ENCODE measurements at regions not wholly inside any gene's neighbourhood (a gene's known extent, or its start where the extent isn't known, plus 50 kb on each side); places are given as distances from the start of the nearest gene placed in this dataset.
A peak's percentile ranks its signal among the peaks of the same experiment; 100 is the strongest.

DNA sequence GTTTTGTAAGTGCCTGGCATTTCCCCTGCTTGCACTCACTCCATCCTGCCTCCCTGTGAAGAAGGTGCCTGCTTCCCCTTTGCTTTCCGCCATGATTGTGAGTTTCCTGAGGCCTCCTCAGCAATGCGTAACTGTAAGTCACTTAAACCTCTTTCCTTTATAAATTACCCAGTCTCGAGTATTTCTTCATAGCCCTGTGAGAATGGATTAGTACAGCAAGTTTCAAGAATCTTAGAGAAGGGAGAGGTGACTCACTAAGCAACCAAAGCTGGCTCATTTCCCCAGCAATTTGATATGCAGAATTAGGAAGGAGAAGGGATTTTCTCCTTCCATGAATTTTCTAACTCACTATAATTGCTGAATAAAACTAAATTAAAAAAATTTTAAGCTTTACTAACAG lies 251.0 kb upstream of the FOXG1 start:
- no peak overlapping the region for H3K23ac ChIP-seq (ENCODE audit: low read depth, low read length)
- no peaks in the 10 kb centered on the region for H3K27me3 ChIP-seq (ENCODE audit: control insufficient read depth, insufficient read depth, low read length)
- H3K36me3 ChIP-seq (ENCODE audit: control insufficient read depth, insufficient read depth, low read length) = no peaks in the 10 kb centered on the region
- WGBS, 2 experiments (ENCODE audit: extremely low coverage in 2 of 2, insufficient read length in 1 of 2) = no CpG with 5 or more reads among the region's 3 CpGs
- H2BK20ac ChIP-seq (ENCODE audit: low read depth, low read length) = no peak overlapping the region
- no peak overlapping the region for H3K4me2 ChIP-seq (ENCODE audit: low read depth, low read length)
- H2BK15ac ChIP-seq (ENCODE audit: low read depth, low read length) = no peak overlapping the region
- in situ Hi-C loops (cut with MboI; ENCODE audit: low sequenced_read_pairs) = no loop called here
- intact Hi-C loops (cut with micrococcal nuclease) = no loop called here
- H3K4me3 ChIP-seq (ENCODE audit: insufficient read depth, low read depth, low read length) = no peak overlapping the region
- no peak overlapping the region for H3K9ac ChIP-seq (ENCODE audit: low read depth, low read length)
- H3K18ac ChIP-seq (ENCODE audit: low read depth, low read length) = no peak overlapping the region
- no peaks in the 10 kb centered on the region for H3K4me1 ChIP-seq (ENCODE audit: control insufficient read depth, insufficient read depth, low read length)
- no TSS peak for BruUV-seq (replicated peaks)
- no peak overlapping the region for H4K91ac ChIP-seq (ENCODE audit: insufficient read depth, low read depth, low read length)
- H2AK9ac ChIP-seq (replicated peaks; ENCODE audit: low read depth, low read length, poor library complexity) = no peak overlapping the region
- ChIA-PET CTCF (no interaction called here), POLR2A (ENCODE audit: unreplicated experiment) (no interaction called here)
- H2BK120ac ChIP-seq (ENCODE audit: low read depth, low read length) = no peak overlapping the region
- H2AK5ac ChIP-seq (ENCODE audit: low read depth, low read length) = no peak overlapping the region
- dilution Hi-C loops (cut with HindIII; ENCODE audit: low sequenced_read_pairs, unreplicated experiment) = no loop called here
- no peaks in the 10 kb centered on the region for H4K20me1 ChIP-seq (ENCODE audit: insufficient read depth, low read length)
- DNase-seq (peak; percentile 0), ATAC-seq (ENCODE audit: low read depth) (no peak)
- H3K4ac ChIP-seq (ENCODE audit: low read depth, low read length) = no peak overlapping the region
- no peak overlapping the region for H4K8ac ChIP-seq (ENCODE audit: low read depth in 2 of 2, low read length in 2 of 2)
- no peaks in the 10 kb centered on the region for H3K79me1 ChIP-seq (ENCODE audit: low read depth in 1 of 2, low read length in 2 of 2)
- H2AFZ ChIP-seq (replicated peaks; ENCODE audit: low read length, poor library complexity) = no peak overlapping the region
- no peak overlapping the region for H2BK5ac ChIP-seq (ENCODE audit: low read depth, low read length, poor library complexity, severe bottlenecking)
- H3K9me1 ChIP-seq (ENCODE audit: insufficient read depth, low read length) = no peaks in the 10 kb centered on the region
- H3K14ac ChIP-seq (replicated peaks; ENCODE audit: low read depth, low read length) = no peak overlapping the region
- H4K5ac ChIP-seq (ENCODE audit: low read depth, low read length) = no peak overlapping the region
- TF ChIP-seq SMC3 (IDR thresholded peaks at IDR 0.05; ENCODE audit: low read depth, low read length) = no peak
- no peak for TF ChIP-seq NFE2L2 (IDR thresholded peaks at IDR 0.05; ENCODE audit: low read depth, low read length)
- TF ChIP-seq RCOR1 (IDR thresholded peaks at IDR 0.05; ENCODE audit: insufficient replicate concordance, low read length) = no peak
- no peak for TF ChIP-seq BHLHE40 (IDR thresholded peaks at IDR 0.05; ENCODE audit: low read depth, low read length)
- TF ChIP-seq, protein P1, sequence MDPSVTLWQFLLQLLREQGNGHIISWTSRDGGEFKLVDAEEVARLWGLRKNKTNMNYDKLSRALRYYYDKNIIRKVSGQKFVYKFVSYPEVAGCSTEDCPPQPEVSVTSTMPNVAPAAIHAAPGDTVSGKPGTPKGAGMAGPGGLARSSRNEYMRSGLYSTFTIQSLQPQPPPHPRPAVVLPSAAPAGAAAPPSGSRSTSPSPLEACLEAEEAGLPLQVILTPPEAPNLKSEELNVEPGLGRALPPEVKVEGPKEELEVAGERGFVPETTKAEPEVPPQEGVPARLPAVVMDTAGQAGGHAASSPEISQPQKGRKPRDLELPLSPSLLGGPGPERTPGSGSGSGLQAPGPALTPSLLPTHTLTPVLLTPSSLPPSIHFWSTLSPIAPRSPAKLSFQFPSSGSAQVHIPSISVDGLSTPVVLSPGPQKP (IDR thresholded peaks at IDR 0.05; ENCODE audit: borderline replicate concordance, low read depth, low read length) = no peak
- TF ChIP-seq POLR2A (IDR thresholded peaks at IDR 0.05; ENCODE audit: low read depth, low read length) = no peak
- no peak for TF ChIP-seq CTCF (conservative IDR thresholded peaks at IDR 0.05; ENCODE audit: low read depth, low read length)
- TF ChIP-seq CHD1 (IDR thresholded peaks at IDR 0.05; ENCODE audit: low read depth, low read length) = no peak
- H3K9me3 ChIP-seq (ENCODE audit: control insufficient read depth, insufficient read depth, low read length) = peaks cover 7% of the 10 kb centered on the region; the same call in 1 of the 2 replicates
- no peak overlapping the region for H3K56ac ChIP-seq (ENCODE audit: extremely low read depth, insufficient read depth, low read length)
- no peak overlapping the region for H3K27ac ChIP-seq (ENCODE audit: insufficient read depth, low read length)

Measured in IMR-90 (cell line).